NCI-H1417 (cell line): ENCODE measurements at regions not wholly inside any gene's neighbourhood (a gene's known extent, or its start where the extent isn't known, plus 50 kb on each side); places are given as distances from the start of the nearest gene placed in this dataset.

Source experiments
- DNase-seq, 3 experiments: peaks; one replicate each; lab custom pipeline; 2025; lab: John Stamatoyannopoulos, UW

DNA sequence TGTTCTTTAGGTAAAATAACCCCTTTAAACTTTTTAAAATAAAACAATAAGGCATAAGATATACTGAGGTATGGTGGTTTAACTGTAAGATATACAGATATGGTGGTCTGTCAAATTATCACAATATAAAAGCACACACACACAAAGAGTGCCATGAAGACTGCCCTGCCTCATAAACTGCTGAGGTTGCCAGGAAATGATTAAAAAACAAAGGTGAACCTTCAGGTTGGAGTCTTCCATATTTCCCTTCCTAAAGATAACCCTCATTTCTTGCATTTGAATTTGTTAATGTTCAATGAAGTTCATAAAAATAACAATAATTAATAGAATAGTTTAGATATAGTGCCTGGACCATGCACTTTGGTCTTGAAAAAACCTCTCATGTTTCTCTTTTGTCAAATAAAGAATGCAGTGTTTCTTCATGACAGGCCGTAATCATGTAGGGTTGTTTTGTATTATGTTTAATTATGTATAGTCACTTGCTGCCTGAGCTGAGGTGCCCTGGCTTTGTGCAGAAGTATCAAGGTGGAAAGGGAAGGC, 123.6 kb upstream of the B3GALT2 start:
- DNase-seq: peak in 1 of 3 experiments; percentile 96

DNA sequence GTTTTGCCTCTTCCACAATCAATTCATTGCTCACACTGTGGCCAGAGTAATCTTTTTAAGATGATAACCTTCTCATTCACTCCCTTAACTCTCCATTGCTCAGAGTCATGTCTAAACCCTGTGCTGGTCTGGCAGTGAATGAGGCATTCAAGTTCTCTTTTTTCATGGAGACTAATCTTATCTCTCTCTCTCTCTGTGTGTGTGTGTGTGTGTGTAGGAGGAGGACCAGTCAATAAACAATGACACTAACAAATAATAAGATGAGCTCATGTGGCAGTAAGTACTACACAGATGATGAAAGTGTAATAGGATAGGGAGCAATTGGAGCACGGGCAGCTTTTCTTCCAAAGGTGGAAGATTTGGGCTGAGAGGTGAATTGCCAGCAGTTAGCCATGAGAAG, 122.0 kb upstream of the B3GALT2 start:
- DNase-seq: no peak

DNA sequence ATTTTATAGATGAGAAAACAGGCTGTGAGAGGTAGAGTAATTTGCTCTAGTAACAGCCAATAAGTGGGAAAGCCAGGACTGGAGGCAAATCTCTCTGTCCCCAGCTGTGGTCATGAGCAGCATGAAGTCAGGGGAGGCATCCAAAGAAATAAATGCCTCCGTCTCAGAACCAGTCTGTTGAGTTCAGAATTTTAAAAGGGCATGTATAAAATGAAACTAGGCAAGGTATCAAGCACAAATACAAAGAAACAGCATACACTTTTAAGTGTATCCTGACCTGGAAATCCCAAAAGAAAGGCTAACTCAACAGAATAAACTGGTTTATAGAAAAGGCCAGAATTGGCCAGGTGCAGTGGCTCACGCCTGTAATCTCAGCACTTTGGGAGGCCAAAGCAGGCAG, 120.0 kb upstream of the B3GALT2 start:
- no peak for DNase-seq
